ENCODE measurements at regions not wholly inside any gene's neighbourhood (a gene's known extent, or its start where the extent isn't known, plus 50 kb on each side); places are given as distances from the start of the nearest gene placed in this dataset.
A peak's percentile ranks its signal among the peaks of the same experiment; 100 is the strongest.

DNA sequence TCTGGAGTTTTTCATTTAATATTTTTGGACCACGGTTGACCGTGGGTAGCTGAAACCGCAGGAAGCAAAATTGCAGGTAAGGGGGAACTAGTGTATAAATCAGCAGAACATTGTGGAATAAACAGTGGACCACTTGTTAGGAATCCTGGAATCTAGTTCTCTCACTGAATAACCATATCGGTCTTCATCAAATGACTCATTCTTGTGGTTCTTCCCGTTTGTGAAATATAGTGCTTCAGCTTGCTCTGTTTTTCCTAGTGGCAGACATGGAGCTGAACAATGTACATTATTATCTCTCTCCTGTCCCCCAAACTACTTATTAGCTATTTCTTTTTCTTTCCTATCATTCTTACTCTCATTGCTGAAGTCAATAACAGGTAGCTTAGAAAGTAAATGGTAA is 61.9 kb downstream of the HSPA13 start:
- no peak for DNase-seq

GRCh38 chr21:14319805-14320204 is 63.1 kb downstream of the HSPA13 start:
- DNase-seq = peak; percentile 81

DNA sequence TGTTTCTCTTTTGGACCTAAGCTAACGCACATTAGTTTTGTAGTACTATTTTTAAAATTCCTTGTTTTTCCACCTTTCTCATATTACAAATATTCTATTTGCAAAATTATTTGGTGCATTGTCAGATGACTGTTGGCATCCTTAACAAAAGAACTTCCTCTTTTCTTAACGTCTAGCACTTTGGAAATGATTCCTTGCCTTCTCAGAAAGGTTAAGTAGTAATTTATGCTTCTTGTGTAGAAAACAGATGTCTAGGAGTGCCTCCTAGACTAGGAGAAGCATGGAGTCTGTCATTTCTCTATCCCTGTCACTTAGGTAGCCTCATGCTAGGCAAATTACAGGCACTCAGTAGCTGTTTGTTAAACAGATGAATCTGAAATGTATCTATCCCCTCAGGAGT is 64.4 kb downstream of the HSPA13 start:
- DNase-seq = no peak

- DNase-seq = no peak
Observed at GRCh38 chr21:14317507-14317906, 65.4 kb downstream of the HSPA13 start.

DNA sequence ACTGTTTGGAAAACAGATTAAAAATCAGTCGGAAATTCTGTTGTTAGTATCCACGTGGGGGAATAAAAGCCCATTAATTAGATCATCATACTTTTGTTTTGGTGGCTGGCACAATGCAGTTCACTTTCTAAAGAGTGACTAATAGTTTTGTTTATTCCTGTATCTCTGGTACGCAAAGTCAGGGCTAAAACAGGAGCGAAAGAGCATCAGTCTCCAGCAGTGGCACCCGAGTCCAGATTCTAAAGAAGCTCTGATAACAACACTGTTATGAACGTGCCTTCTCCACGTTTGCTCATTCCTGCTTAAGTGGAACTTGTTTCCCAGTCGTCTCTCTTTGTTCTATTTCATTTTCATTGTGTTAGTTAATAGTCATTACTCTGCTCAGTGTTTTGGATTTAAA is 69.6 kb downstream of the HSPA13 start:
- no peak for DNase-seq

DNA sequence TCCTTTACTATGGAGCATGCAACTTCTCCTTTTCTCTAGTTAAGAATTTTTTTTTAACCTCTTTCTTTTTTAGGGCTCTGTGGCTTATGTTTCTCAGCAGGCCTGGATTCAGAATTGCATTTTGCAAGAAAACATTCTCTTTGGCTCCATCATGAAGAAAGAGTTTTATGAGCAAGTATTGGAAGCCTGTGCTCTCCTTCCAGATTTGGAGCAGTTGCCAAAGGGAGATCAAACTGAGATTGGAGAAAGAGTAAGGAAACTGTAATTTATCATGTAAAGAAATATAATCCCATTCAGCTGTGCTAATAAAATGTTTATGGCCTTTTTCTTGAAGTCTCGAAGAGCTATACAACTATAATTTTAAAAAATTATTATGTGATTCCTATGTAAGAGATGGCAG is 70.1 kb downstream of the HSPA13 start:
- DNase-seq = no peak

- DNase-seq = no peak
Observed at GRCh38 chr21:14308234-14308633, 74.7 kb downstream of the HSPA13 start.

- DNase-seq = peak; percentile 53
Observed at GRCh38 chr21:14306126-14306907, 76.6 kb downstream of the HSPA13 start.

- no peak for DNase-seq
Observed at GRCh38 chr21:14303731-14304488, 79.0 kb downstream of the HSPA13 start.

DNA sequence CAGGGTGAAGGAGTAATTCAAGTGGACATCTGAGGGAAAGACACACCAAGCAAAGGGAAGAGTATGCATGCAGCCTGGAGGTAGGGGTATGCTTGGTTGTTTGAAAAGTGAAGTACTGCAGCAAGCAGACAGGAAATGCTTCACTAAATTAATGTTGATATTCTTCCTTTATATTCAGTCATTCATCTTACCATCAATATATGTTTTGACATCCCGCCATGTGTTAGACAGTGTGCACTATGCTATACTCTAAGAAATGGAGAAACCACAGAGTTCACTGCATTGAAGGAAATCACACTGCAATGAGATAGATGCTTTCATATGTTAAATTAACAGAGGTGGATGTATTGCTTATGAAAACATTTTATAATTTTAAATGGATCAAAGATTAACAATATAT is 82.9 kb downstream of the HSPA13 start:
- DNase-seq = no peak

DNA sequence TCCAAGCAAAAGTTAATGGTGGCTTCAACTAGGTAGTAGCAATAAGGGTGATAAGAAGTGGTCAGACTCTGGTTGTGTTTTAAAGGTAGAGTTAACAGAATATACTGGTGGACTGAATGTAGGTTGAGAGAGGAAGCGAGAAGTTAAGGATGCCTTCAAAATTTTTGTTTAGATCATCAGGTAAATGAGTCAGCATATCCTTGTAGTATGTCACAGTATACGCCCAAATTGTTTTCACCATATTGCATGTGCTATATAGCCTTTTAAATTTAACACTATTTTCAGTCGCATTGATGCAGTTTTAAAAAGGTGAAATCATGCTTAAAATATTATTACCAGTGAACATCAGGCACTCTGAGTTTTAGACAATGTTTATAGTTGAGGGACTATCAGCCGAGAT is 74.6 kb downstream of the RBM11 start:
- DNase-seq = no peak

DNA sequence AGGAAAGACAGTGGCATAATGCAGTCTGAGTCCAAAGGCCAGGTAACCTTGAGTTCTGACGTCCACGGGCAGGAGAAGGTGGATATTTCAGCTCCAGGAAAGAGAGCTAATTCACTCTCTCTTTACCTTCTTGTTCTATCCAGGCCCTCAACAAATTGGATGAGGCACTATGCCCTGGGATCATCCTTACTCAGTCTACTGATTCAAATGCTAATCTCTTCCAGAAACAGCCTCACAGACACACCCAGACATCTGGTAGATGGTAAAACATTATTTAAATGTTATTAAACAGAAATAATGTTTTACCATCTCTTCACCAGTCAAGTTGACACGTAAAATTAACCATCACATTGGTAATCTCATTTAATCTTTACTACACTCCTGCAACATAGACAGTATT is 73.0 kb downstream of the RBM11 start:
- DNase-seq = no peak

DNA sequence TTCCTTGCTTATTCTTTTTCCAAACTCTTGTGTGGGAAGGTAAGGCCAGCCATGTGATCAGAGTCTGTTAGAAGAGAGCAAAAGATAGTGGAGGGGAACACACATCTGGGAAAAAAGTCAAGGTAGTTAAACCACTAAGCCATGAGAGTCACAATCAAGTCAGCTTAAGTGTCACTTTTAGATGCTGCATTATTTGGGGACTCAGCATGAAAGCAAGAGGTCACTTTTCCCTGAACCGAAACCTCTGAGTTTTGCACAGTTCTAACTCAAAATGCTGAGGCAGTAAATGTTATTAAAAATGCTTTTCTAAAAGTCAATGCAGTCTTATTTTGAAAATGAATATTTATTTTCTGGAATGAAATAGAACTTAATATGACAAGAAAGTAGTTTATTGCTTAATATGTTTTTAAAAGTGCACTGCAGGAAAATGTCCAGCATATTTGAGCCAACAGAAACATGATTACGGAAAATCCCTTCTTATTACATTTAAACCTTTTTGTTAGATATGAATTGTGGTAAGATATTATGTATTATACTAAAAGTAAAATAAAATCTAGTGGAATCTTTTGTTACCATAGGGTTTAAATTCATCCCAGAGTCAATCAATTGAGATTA is 69.3 kb downstream of the RBM11 start:
- DNase-seq = no peak

DNA sequence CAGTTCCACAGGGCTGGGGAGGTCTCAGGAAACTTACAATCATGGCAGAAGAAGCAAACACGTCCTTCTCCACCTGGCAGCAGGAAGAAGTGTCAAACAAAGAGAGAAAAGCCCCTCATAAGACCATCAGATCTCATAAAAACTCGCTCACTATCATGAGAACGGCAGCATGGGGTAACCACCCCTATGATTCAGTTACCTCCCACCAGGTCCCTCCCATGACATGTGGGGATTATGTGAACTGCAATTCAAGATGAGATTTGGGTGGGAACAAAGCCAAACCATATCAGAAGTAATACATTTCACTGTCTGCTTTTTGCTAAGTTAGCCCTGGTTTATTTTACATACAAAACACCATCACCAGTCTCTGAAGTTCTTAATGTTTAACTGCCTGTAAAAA is 68.5 kb downstream of the RBM11 start:
- DNase-seq = no peak

DNA sequence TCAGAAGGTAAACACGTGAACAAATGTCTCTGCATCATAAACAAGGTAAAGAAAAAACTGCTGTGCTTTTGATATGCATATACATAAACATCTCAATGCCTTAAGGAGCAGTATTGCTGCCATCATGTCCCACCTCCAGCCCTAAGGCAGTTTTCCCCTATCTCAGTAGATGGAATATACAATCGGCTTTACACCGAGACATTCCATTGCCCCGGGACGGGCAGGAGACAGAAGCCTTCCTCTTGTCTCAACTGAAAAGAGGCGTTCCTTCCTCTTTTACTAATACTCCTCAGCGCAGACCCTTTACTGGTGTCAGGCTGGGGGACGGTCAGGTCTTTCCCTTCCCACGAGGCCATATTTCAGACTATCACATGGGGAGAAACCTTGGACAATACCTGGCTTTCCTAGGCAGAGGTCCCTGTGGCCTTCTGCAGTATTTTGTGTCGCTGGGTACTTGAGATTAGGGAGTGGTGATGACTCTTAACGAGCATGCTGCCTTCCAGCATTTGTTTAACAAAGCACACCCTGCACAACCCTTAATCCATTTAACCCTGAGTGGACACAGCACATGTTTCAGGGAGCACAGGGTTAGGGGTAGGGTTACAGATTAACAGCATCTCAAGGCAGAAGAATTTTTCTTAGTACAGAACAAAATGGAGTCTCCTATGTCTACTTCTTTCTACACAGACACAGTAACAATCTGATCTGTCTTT is 65.4 kb downstream of the RBM11 start:
- DNase-seq = peak; percentile 65

Data from islet precursor cell (in vitro differentiated cells).